Cardiac fibroblast (primary cell): ENCODE measurements at regions not wholly inside any gene's neighbourhood (a gene's known extent, or its start where the extent isn't known, plus 50 kb on each side); places are given as distances from the start of the nearest gene placed in this dataset.

Experiments used
- DNase-seq, 2 donors: peaks; one replicate each; pipeline versions ENCODE4 v3.0.0 to v3.0.0-alpha.2; 2010; ENCODE audit warnings: low read depth in 2 of 2
- H3K4me3 ChIP-seq, 2 donors: replicated peaks in 1 of 2; 1 replicate in 1 of 2; 2 replicates in 1 of 2; pipeline ENCODE4 v1.5.1; 2011; ENCODE audit warnings: low read depth in 2 of 2, low read length in 2 of 2, mild to moderate bottlenecking in 2 of 2, moderate library complexity in 1 of 2
- CTCF ChIP-seq: IDR thresholded peaks from one replicate; pipeline ENCODE4 v1.5.1; 2011; ENCODE audit warnings: low read depth, mild to moderate bottlenecking, low read length, inconsistent platforms

- no peak overlapping the region for H3K4me3 ChIP-seq
- no peak for DNase-seq
- no peak for TF ChIP-seq CTCF
Observed at GRCh38 chr2:200226451-200227426, 79.8 kb upstream of the SPATS2L start.

GRCh38 chr2:200230716-200231115 is 75.8 kb upstream of the SPATS2L start:
- no peak overlapping the region for H3K4me3 ChIP-seq

DNA sequence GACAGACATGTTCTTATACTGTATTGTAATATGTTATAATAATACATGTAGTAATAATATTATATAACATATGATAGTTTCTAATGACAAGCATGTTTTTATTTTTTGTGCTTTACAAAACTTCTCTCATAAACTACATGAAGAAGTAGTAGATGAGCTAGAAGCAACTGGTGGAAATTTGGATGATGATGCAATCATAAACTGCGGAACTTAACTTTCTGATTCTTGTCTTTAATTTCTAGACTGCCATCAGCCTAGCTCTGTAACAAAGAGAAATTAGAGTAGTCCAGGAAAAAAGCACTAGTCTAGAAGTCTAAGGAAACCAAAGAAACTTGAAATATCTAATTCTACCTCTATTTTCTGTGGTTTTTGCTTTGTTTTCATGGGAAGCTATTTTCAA is 71.0 kb upstream of the SPATS2L start:
- no peak for DNase-seq
- TF ChIP-seq CTCF: no peak
- H3K4me3 ChIP-seq: no peak overlapping the region

More at GRCh38 chr2:200230716-200231115, 75.8 kb upstream of the SPATS2L start:
- no peak for TF ChIP-seq CTCF
- DNase-seq: no peak

- DNase-seq: peak in 1 of 2 donors; percentile 9
- no peak for TF ChIP-seq CTCF
- no peak overlapping the region for H3K4me3 ChIP-seq
Observed at GRCh38 chr2:200239216-200239615, 67.3 kb upstream of the SPATS2L start.

DNA sequence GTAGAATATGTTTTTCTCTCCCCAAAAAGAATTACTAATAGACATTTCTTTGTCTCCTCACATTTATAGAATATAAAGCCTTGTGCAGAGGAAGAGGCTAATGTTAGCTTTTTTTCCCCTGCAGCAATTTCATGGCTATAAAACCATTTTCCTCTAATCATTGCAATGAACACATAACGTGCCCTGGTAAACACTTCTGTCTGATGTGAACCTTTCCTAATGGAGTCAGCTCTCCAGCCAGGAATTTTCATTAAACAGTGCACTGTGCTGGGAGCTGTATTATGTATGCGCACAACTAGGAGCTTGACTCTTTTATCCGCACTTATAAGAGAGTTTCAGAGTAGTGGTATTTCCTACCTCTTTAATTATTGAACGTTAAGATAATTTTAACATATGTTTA is 63.9 kb upstream of the SPATS2L start:
- no peak for DNase-seq
- TF ChIP-seq CTCF: no peak
- H3K4me3 ChIP-seq: no peak overlapping the region

- TF ChIP-seq CTCF: no peak
Observed at GRCh38 chr2:200243441-200243840, 63.1 kb upstream of the SPATS2L start.

More at GRCh38 chr2:200243441-200243840, 63.1 kb upstream of the SPATS2L start:
- DNase-seq: no peak
- no peak overlapping the region for H3K4me3 ChIP-seq
